ENCODE measurements at regions not wholly inside any gene's neighbourhood (a gene's known extent, or its start where the extent isn't known, plus 50 kb on each side); places are given as distances from the start of the nearest gene placed in this dataset.
"Not testable (repeated sequence)": the region's sequence is repeated elsewhere in the genome, so short reads cannot be mapped to it uniquely, and the experiment has no call there.

- no peaks in the 10 kb centered on the region for H3K9me3 ChIP-seq (replicated peaks; ENCODE audit: insufficient read depth, low read length)
- no peak overlapping the region for H3K9ac ChIP-seq (ENCODE audit: low read length)
- no peak overlapping the region for H3K4me2 ChIP-seq (ENCODE audit: low read depth, low read length)
- no peaks in the 10 kb centered on the region for H3K4me1 ChIP-seq (ENCODE audit: low read length)
- H3K27me3 ChIP-seq (replicated peaks; ENCODE audit: insufficient read depth, low read length) = no peaks in the 10 kb centered on the region
- no peaks in the 10 kb centered on the region for H3F3A ChIP-seq (ENCODE audit: insufficient read depth, low read length)
- no peaks in the 10 kb centered on the region for H3K36me3 ChIP-seq (replicated peaks; ENCODE audit: insufficient read depth, low read length)
- no peaks in the 10 kb centered on the region for H3K9me2 ChIP-seq (replicated peaks; ENCODE audit: insufficient read depth, low read length)
- no peak overlapping the region for H3K27ac ChIP-seq (ENCODE audit: low read length)
- H4K20me1 ChIP-seq (ENCODE audit: insufficient read depth, low read length) = no peaks in the 10 kb centered on the region
- no peak for DNase-seq
- no peak overlapping the region for H2AFZ ChIP-seq (ENCODE audit: low read length)
- TF ChIP-seq EZH2 (optimal IDR thresholded peaks at IDR 0.05; ENCODE audit: low read depth, low read length) (no peak), CTCF (IDR thresholded peaks at IDR 0.05; ENCODE audit: low read length) (no peak), EZH2phosphoT487 (IDR thresholded peaks at IDR 0.05; ENCODE audit: low read length) (no peak)
- no peaks in the 10 kb centered on the region for H3K79me2 ChIP-seq (ENCODE audit: low read length)
- no peak overlapping the region for H3K4me3 ChIP-seq (ENCODE audit: low read length)
Measured at GRCh38 chr7:115600207-115600606, 430.4 kb downstream of the TFEC start.

- H3K36me3 ChIP-seq (replicated peaks; ENCODE audit: insufficient read depth, low read length); H3K9me3 ChIP-seq (replicated peaks; ENCODE audit: insufficient read depth, low read length): not testable (repeated sequence)
Measured at GRCh38 chr7:115599184-115599583, 431.4 kb downstream of the TFEC start.

GRCh38 chr7:115597220-115597619, 433.3 kb downstream of the TFEC start:
- not testable (repeated sequence) for H2AFZ ChIP-seq (ENCODE audit: low read length); H3K27ac ChIP-seq (ENCODE audit: low read length); H4K20me1 ChIP-seq (ENCODE audit: insufficient read depth, low read length); DNase-seq; H3K9ac ChIP-seq (ENCODE audit: low read length); H3K4me3 ChIP-seq (ENCODE audit: low read length); H3K4me2 ChIP-seq (ENCODE audit: low read depth, low read length); H3K36me3 ChIP-seq (replicated peaks; ENCODE audit: insufficient read depth, low read length); H3K9me2 ChIP-seq (replicated peaks; ENCODE audit: insufficient read depth, low read length); H3K9me3 ChIP-seq (replicated peaks; ENCODE audit: insufficient read depth, low read length); H3K4me1 ChIP-seq (ENCODE audit: low read length); H3K79me2 ChIP-seq (ENCODE audit: low read length); H3F3A ChIP-seq (ENCODE audit: insufficient read depth, low read length); H3K27me3 ChIP-seq (replicated peaks; ENCODE audit: insufficient read depth, low read length)

More at GRCh38 chr7:115599184-115599583, 431.4 kb downstream of the TFEC start:
- DNase-seq; H3K4me1 ChIP-seq (ENCODE audit: low read length); H3F3A ChIP-seq (ENCODE audit: insufficient read depth, low read length); H3K4me2 ChIP-seq (ENCODE audit: low read depth, low read length); H3K79me2 ChIP-seq (ENCODE audit: low read length); H3K27me3 ChIP-seq (replicated peaks; ENCODE audit: insufficient read depth, low read length); H3K4me3 ChIP-seq (ENCODE audit: low read length); H2AFZ ChIP-seq (ENCODE audit: low read length); H4K20me1 ChIP-seq (ENCODE audit: insufficient read depth, low read length); H3K27ac ChIP-seq (ENCODE audit: low read length); H3K9me2 ChIP-seq (replicated peaks; ENCODE audit: insufficient read depth, low read length); H3K9ac ChIP-seq (ENCODE audit: low read length): not testable (repeated sequence)

- H3K9me2 ChIP-seq (replicated peaks; ENCODE audit: insufficient read depth, low read length) = no peaks in the 10 kb centered on the region
- no peaks in the 10 kb centered on the region for H3K9me3 ChIP-seq (replicated peaks; ENCODE audit: insufficient read depth, low read length)
- H3K4me1 ChIP-seq (ENCODE audit: low read length) = no peaks in the 10 kb centered on the region
- no peaks in the 10 kb centered on the region for H4K20me1 ChIP-seq (ENCODE audit: insufficient read depth, low read length)
- H3K4me2 ChIP-seq (ENCODE audit: low read depth, low read length) = no peak overlapping the region
- DNase-seq = no peak
- no peak for TF ChIP-seq EZH2 (optimal IDR thresholded peaks at IDR 0.05; ENCODE audit: low read depth, low read length)
- TF ChIP-seq CTCF (IDR thresholded peaks at IDR 0.05; ENCODE audit: low read length) = no peak
- TF ChIP-seq EZH2phosphoT487 (IDR thresholded peaks at IDR 0.05; ENCODE audit: low read length) = no peak
- no peaks in the 10 kb centered on the region for H3K79me2 ChIP-seq (ENCODE audit: low read length)
- no peak overlapping the region for H3K27ac ChIP-seq (ENCODE audit: low read length)
- H3K27me3 ChIP-seq (replicated peaks; ENCODE audit: insufficient read depth, low read length) = no peaks in the 10 kb centered on the region
- no peak overlapping the region for H2AFZ ChIP-seq (ENCODE audit: low read length)
- no peaks in the 10 kb centered on the region for H3F3A ChIP-seq (ENCODE audit: insufficient read depth, low read length)
- H3K4me3 ChIP-seq (ENCODE audit: low read length) = no peak overlapping the region
- H3K36me3 ChIP-seq (replicated peaks; ENCODE audit: insufficient read depth, low read length) = no peaks in the 10 kb centered on the region
- no peak overlapping the region for H3K9ac ChIP-seq (ENCODE audit: low read length)
Measured at GRCh38 chr7:115593111-115593510, 437.5 kb downstream of the TFEC start.
